HG03460 (cell line): ENCODE measurements at regions not wholly inside any gene's neighbourhood (a gene's known extent, or its start where the extent isn't known, plus 50 kb on each side); places are given as distances from the start of the nearest gene placed in this dataset.

Source experiments
- ATAC-seq: cut with Tn5 transposase; IDR thresholded peaks from one replicate; pipeline ENCODE4 v1.9.1; 2021; ENCODE audit not compliant: unreplicated experiment

GRCh38 chr12:77777274-77777673, 53.4 kb upstream of the NAV3 start:
- no peak for ATAC-seq

- no peak for ATAC-seq
Observed at GRCh38 chr12:77774761-77775160, 55.9 kb upstream of the NAV3 start.

DNA sequence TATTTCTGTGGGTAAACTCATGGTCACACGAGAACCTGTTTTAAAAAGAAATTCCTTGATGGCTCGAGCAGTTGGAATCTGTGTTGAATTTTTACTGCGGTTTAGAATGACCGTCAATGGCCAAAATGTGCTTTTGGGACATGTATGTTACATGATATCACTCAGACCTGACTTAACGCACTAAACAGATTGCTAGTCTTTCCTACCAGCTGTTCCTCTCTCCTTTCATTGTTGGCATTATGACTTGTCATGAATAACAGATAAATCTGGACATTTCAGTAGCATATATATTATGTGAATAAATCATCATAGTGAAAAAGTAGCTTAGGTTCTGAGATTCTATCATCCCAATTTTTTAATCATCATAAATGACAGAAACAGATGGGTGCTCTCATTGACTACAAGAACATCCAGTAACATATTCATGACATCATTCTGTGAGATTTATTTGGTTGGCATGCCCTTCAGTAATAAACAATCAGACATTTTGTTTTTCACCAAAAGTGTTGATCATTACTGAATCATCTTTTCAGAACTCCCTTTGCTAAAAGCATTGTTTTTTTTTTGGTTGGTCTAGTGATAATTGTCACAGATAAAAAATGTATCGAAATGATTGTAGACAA, 57.9 kb upstream of the NAV3 start:
- no peak for ATAC-seq

DNA sequence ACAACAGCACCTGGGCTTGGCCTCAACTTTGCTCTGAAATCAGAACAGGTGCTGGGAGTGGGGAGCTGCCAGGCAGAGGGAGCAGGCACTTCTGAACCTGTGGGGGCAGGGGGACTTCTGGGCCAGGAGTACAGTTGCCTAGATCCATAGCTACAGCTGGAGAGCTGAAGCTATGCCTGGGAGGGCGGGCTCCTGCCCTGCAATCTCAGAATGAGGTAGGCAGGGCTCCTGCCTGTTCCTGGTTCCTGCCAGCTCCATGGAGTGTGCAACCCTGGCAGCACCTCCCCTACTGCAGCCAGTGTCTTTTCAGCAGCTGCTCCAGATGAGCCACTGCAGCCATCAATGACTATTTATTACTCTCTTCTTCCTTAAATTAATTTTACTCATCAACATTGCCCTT, 62.1 kb upstream of the NAV3 start:
- no peak for ATAC-seq

GRCh38 chr12:77767756-77768343, 62.8 kb upstream of the NAV3 start:
- ATAC-seq: no peak

DNA sequence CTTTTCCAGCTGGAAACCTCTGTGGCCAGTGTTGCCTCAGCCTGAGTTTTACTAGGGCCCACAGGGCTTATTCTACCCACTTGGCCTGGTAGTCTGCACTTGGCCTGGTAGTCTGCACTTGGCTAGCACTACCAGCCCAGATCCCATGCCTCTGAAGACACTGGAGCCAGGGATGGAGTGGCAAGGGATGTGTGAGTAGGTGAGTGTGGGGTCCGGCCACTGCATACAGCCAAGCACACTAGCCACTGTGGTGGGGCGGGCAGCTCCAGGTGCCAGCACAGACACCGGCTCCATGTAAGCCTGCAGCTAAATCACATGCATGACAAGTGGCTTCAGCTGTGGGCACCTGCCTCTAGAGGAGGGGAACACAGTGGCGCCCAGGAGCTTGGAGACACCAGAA, 63.4 kb upstream of the NAV3 start:
- no peak for ATAC-seq

- ATAC-seq: no peak
Observed at GRCh38 chr12:77766224-77766623, 64.5 kb upstream of the NAV3 start.

DNA sequence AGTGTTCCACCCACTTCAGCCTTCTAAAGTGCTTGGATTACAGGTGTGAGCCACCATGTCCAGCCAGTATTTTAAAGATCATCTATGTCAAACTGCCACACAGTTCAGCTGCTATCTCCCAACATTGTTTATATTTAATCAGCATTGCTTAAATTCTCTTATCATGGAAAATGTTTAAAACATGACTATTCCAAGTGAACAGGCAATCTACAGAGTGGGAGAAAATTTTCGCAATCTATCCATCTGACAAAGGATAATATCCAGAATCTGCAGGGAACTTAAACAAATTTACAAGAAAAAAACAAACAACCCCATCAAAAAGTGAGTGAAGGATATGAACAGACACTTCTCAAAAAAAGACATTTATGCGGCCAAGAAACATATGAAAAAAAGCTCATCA, 69.4 kb upstream of the NAV3 start:
- no peak for ATAC-seq

DNA sequence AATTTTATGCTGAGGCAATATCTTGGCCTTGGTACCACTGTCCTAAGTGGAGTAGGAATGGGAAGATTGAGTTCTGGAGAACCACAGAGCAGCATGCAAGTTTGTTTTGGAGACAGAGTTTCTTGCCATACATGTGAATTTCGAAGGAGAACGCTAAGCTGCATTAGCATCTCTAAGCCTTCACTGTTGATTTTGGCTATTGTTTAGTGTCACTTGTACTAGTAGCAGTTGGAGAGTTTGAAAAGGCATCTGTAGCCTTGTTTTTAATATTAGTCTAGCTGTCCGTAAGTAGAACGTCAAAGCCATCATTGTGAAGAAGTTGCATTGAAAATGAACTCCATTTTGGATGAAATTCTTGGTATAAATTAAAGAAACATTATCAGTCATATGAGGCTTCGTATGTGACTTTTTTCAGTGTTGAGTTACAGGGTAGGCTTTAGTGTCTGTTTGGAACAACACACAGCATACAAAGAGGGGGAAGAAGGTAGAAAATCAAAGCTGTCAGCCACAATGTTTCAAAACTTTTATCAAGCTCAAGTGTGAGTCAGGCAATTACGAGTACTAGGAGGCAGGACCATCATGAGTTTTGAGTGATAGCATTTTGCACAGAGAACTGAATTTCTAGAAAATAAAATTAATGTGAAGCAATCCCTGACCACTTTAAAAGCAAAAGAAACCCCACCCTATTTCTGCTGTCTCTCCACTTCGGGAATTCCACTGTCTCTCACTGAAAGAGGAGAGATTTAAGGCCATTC, 70.2 kb upstream of the NAV3 start:
- no peak for ATAC-seq

DNA sequence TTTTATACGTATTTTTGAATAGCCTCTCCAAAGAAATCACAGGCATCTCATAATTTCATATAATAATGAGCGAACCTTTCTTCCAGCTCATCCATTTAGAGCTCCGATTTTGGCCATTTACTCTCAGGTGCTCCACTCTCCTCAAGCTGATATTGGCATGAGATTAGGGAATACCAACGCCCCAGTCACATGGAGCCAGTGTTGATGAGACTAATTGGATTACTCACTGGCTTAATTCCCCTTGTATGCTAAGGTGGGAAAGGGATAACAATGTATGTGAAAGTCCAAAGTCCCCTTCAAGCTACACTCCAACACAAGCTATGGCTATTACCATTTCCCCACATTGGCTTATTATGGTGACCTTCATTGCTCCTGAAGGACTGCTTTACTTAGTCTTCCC, 76.6 kb upstream of the NAV3 start:
- ATAC-seq: no peak

- ATAC-seq: no peak
Observed at GRCh38 chr12:77751939-77752338, 78.8 kb upstream of the NAV3 start.

GRCh38 chr12:77746096-77746495, 84.6 kb upstream of the NAV3 start:
- ATAC-seq: peak; percentile 100

DNA sequence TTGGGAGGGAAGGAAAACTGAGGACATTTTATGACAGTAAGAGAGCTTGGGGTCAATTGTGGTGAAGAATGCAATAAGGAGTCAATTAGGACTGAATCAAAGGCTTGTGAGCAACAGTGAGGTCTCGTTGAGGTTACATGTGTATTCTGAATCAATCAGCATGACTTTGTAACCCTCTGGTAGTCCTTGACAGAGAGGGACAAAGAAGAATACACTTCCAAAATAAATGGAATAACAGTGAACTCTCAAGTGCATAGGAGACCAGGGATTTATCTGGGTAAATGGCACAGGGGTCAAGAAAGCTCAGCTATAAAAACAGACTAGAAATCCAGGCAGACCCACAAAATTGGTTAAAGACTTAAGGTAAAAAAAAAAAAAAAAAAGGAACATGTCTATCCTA, 85.1 kb upstream of the NAV3 start:
- ATAC-seq: no peak

DNA sequence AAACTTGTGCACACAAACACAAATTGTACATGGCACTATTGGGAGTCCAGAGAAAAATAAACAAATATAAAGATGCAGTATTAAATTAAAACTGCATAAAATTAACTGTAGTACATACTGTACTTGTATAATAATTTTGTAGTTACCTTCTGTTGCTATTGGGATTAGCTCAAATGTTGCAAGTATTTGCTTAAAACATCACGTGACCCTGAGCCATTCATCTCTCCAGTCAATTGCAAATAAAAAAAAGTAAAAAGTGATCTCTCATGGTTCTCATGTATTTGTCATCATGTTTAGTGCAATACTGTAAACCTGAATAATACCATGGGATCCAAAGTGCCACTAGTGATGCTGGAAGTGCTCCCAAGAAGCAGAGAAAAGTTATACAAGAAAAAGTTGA, 88.1 kb upstream of the NAV3 start:
- ATAC-seq: no peak

GRCh38 chr12:77741974-77742517, 88.6 kb upstream of the NAV3 start:
- ATAC-seq: no peak

DNA sequence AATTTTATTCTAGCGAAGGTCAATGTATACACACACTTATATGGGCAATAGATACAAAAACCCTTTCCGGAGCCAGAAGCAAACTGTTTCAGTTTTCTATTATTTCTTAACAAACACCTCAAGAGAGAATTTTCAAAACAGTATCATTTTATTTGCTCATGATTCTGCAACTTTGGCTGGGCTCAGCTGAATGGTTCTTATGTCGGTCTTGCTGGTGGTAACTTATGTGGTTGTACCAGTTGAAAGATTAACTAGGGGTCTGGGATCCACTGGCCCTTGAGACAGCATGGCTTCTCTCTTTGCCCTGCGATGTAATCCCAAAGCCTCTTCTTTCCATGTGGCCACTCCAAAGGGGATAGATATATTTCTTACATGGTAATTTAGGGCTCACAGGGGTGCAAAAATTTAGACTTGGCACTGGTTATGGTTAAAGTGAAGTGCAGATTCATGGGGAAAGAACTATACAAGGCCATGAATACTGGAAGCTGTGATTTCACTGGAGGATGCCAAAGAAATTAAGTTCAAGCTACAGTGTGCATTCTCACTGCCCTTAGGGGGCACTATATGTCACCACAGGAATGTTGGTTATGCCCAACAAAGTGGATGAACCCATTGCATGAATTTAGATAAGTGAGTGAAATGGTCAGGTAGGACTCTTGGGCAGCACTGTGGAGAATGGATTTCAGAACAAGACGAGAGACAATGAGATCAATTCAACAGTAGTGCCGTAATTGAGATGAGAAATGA, 94.3 kb upstream of the NAV3 start:
- ATAC-seq: no peak

- no peak for ATAC-seq
Observed at GRCh38 chr12:77734214-77734883, 96.3 kb upstream of the NAV3 start.

- no peak for ATAC-seq
Observed at GRCh38 chr12:77728018-77728417, 102.7 kb upstream of the NAV3 start.

GRCh38 chr12:77727442-77728001, 103.2 kb upstream of the NAV3 start:
- ATAC-seq: no peak

- no peak for ATAC-seq
Observed at GRCh38 chr12:77725611-77726010, 105.1 kb upstream of the NAV3 start.
